ENCODE measurements at regions not wholly inside any gene's neighbourhood (a gene's known extent, or its start where the extent isn't known, plus 50 kb on each side); places are given as distances from the start of the nearest gene placed in this dataset.
"Not testable (repeated sequence)": the region's sequence is repeated elsewhere in the genome, so short reads cannot be mapped to it uniquely, and the experiment has no call there.

DNA sequence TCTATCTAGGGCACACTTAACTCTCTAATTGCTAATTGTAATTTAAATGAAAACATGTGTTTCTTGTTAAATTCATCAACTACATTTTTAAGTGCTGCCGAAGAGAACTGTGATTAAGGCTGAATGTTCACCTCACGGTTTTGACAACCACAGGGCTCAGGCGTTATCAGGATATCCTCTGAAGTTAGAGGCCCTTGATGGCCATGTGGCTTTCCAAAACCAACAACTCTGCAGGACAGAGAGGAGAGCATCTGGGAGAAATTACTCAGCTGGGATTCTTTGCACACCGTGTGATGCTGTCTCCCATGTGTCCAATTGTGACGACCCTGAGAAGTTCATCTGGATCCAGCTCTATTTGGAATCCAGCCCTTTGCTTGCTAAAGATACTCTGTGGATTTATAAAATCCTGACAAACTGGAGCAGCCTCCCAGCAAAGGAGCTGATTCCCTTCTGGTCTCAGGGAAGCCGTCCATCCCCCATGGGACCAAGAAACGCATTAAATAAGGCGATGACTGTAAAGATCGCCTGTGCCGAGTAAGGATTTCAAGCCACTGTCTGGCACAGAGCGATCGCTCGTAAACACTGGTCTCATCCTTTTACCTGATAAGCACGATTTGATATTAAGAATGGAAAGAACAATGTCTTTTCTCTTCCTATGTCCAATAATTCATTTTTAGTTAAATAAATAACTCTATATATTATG is 401.1 kb downstream of the CD83 start:
- DNase-seq (ENCODE audit: low spot score in 2 of 2, unreplicated experiment in 2 of 2) = no peak
- peaks cover 4% of the 10 kb centered on the region for H3K9me3 Mint-ChIP-seq

DNA sequence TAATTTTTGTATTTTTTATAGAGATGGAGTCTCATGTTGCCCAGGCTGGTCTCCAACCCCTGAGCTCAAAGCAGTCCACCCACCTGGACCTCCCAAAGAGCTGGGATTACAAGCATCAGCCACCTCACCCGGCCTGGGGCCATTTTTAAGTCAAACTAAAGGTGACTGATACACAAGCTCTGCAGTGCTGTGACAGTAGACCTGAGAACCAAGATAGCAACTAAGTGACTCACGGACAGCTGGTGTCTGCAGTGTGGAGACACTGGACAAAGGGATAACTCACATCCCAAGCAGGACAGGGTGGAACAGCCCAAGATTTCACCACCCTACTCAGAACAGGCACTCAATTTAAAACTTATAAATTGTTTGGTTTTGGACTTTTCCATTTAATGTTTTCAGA is 402.5 kb downstream of the CD83 start:
- no peak for DNase-seq (ENCODE audit: low spot score in 2 of 2, unreplicated experiment in 2 of 2)
- no peak overlapping the region for H3K27ac Mint-ChIP-seq
- TF ChIP-seq, protein P1, sequence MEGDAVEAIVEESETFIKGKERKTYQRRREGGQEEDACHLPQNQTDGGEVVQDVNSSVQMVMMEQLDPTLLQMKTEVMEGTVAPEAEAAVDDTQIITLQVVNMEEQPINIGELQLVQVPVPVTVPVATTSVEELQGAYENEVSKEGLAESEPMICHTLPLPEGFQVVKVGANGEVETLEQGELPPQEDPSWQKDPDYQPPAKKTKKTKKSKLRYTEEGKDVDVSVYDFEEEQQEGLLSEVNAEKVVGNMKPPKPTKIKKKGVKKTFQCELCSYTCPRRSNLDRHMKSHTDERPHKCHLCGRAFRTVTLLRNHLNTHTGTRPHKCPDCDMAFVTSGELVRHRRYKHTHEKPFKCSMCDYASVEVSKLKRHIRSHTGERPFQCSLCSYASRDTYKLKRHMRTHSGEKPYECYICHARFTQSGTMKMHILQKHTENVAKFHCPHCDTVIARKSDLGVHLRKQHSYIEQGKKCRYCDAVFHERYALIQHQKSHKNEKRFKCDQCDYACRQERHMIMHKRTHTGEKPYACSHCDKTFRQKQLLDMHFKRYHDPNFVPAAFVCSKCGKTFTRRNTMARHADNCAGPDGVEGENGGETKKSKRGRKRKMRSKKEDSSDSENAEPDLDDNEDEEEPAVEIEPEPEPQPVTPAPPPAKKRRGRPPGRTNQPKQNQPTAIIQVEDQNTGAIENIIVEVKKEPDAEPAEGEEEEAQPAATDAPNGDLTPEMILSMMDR (IDR thresholded peaks at IDR 0.05; ENCODE audit: unreplicated experiment) = no peak
- peaks cover 4% of the 10 kb centered on the region for H3K9me3 Mint-ChIP-seq
- H3K4me3 Mint-ChIP-seq = no peak overlapping the region
- H3K4me1 Mint-ChIP-seq = peaks cover 23% of the 10 kb centered on the region
- no peaks in the 10 kb centered on the region for H3K36me3 Mint-ChIP-seq
- peaks cover 4% of the 10 kb centered on the region for H3K27me3 Mint-ChIP-seq (ENCODE audit: low read depth)

More for the DNA sequence above, 401.1 kb downstream of the CD83 start:
- H3K4me3 Mint-ChIP-seq = no peak overlapping the region
- peaks cover 28% of the 10 kb centered on the region for H3K4me1 Mint-ChIP-seq
- TF ChIP-seq, protein P1 (IDR thresholded peaks at IDR 0.05; ENCODE audit: unreplicated experiment) = no peak
- H3K36me3 Mint-ChIP-seq = no peaks in the 10 kb centered on the region
- peak overlapping the region; percentile 25 for H3K27ac Mint-ChIP-seq
- peaks cover 7% of the 10 kb centered on the region for H3K27me3 Mint-ChIP-seq (ENCODE audit: low read depth)

DNA sequence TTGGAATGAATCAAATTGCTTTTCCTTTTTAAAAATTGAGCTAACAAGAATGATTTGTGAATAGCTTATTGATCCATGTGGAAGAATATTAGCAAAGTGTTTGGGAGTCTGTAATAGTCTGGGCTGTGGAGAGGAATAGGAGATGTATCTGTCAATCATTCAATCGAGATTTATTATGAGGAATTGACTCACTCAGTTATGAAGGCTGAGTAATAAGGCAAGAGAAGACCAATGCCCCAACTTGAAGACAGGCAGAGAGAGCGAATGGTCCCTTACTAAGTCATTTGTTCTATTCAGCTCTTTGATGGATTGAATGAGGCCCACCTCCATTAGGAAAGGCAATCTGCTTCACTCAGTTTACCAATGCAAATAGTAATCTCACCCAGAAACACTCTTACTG is 403.0 kb downstream of the CD83 start:
- Mint-ChIP-seq H3K36me3 (no peaks in the 10 kb centered on the region), H3K4me3 (no peak overlapping the region), H3K27me3 (ENCODE audit: low read depth) (peaks cover 4% of the 10 kb centered on the region), H3K4me1 (peaks cover 23% of the 10 kb centered on the region), H3K9me3 (peaks cover 4% of the 10 kb centered on the region), H3K27ac (no peak overlapping the region)
- TF ChIP-seq, protein P1 (IDR thresholded peaks at IDR 0.05; ENCODE audit: unreplicated experiment) = no peak
- no peak for DNase-seq (ENCODE audit: low spot score in 2 of 2, unreplicated experiment in 2 of 2)

DNA sequence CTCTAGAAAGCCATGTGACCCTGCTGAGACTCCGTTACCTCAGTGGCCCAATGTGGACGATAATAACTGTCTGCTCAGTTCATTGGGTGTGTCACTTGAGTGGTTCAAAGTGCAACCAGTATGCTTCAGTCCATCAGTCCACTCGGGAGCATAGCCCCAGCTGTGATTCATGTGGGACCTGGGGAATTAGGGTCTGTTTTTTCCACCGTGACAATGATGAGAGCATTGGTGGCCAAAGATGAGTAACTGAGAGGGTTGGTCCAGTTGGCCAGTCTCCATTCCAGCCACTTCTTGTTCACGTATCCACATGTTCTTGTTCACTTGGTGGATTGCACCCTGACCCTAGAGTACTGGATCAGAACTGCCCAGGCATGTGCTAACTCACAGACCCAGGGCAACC is 403.6 kb downstream of the CD83 start:
- Mint-ChIP-seq H3K9me3 (peaks cover 4% of the 10 kb centered on the region), H3K4me3 (no peak overlapping the region), H3K27me3 (ENCODE audit: low read depth) (peaks cover 4% of the 10 kb centered on the region), H3K4me1 (peaks cover 22% of the 10 kb centered on the region), H3K27ac (no peak overlapping the region), H3K36me3 (no peaks in the 10 kb centered on the region)
- TF ChIP-seq, protein P1 (IDR thresholded peaks at IDR 0.05; ENCODE audit: unreplicated experiment) = no peak
- DNase-seq (ENCODE audit: low spot score in 2 of 2, unreplicated experiment in 2 of 2) = no peak

DNA sequence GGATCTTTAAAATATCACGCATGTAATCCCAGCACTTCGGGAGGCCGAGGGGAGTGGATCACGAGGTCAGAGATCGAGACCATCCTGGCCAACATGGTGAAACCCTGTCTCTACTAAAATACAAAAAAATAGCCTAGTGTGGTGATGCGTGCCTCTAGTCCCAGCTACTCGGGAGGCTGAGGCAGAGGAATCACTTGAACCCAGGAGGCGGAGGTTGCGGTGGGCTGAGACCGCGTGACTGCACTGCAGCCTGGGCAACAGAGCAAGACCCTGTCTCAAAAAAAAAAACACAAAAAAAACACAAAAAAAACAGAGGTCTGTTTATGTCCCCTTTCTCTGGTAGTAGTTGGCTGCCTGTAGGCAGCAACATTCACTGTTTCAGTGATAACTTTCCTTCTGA is 404.3 kb downstream of the CD83 start:
- Mint-ChIP-seq H3K4me1 (peaks cover 14% of the 10 kb centered on the region), H3K9me3 (peaks cover 11% of the 10 kb centered on the region)
- H3K36me3 Mint-ChIP-seq; H3K4me3 Mint-ChIP-seq; DNase-seq (ENCODE audit: low spot score in 2 of 2, unreplicated experiment in 2 of 2); H3K27me3 Mint-ChIP-seq (ENCODE audit: low read depth); H3K27ac Mint-ChIP-seq: not testable (repeated sequence)

DNA sequence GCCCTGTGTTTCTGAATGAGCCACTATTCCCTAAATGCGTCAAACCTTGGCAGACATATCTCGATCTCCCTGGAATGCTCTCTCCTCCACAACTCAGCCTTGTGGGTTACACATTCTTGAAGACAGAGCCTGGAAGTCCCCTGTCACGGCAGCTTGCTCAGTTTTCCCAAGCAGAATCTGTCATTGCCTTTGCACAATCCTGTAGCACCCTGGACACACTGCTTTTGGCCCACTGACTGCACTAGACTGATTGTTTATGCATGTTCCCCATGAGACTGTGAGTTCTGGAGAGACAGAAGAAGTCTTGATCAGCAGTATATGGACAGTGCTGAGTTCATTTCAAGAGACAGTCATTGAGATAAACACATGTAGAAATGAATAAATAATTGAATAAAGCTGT is 406.7 kb downstream of the CD83 start:
- TF ChIP-seq, protein P1 (IDR thresholded peaks at IDR 0.05; ENCODE audit: unreplicated experiment) = no peak
- Mint-ChIP-seq H3K36me3 (peaks cover 8% of the 10 kb centered on the region), H3K27ac (no peak overlapping the region), H3K4me1 (peaks cover 3% of the 10 kb centered on the region), H3K27me3 (ENCODE audit: low read depth) (peaks cover 4% of the 10 kb centered on the region), H3K4me3 (no peak overlapping the region), H3K9me3 (peaks cover 25% of the 10 kb centered on the region)
- no peak for DNase-seq (ENCODE audit: low spot score in 2 of 2, unreplicated experiment in 2 of 2)
